DND-41 (cell line): ENCODE measurements at regions not wholly inside any gene's neighbourhood (a gene's known extent, or its start where the extent isn't known, plus 50 kb on each side); places are given as distances from the start of the nearest gene placed in this dataset.

Source experiments
- ATAC-seq: fragments of 200-7000 bp; cut with Tn5 transposase; 3 replicates; pipeline ENCODE4 v1.9.1; 2021; ENCODE audit warnings: low read depth; ENCODE audit not compliant: insufficient read depth
- DNase-seq: peaks from one replicate; pipeline ENCODE4 v3.0.0-alpha.2; 2020
- H2AFZ ChIP-seq: 2 replicates; pipeline ENCODE4 v1.6.0; 2012; ENCODE audit warnings: low read depth, low read length
- H3K27ac ChIP-seq: 2 replicates; pipeline ENCODE4 v1.5.1; 2012; ENCODE audit warnings: low read length, inconsistent platforms
- H3K27me3 ChIP-seq: fragments of 200-600 bp; sonication (generic); 2 replicates; pipeline ENCODE4 v1.6.0; 2012; ENCODE audit warnings: low read length, mild to moderate bottlenecking, inconsistent platforms; ENCODE audit not compliant: insufficient read depth, poor library complexity
- H3K36me3 ChIP-seq: 2 replicates; pipeline ENCODE4 v1.5.1; 2012; ENCODE audit warnings: low read length, inconsistent platforms; ENCODE audit not compliant: insufficient read depth
- H3K4me1 ChIP-seq: 2 replicates; pipeline ENCODE4 v1.5.1; 2012; ENCODE audit warnings: mild to moderate bottlenecking, low read length; ENCODE audit not compliant: insufficient read depth
- H3K4me2 ChIP-seq: 2 replicates; pipeline ENCODE4 v1.6.0; 2012; ENCODE audit warnings: mild to moderate bottlenecking, moderate library complexity, low read length, inconsistent platforms; ENCODE audit not compliant: insufficient read depth
- H3K4me3 ChIP-seq, 2 experiments: fragments of 200-600 bp in 1 of 2; shearing (Covaris generic) in 1 of 2; 2 replicates each; pipeline ENCODE4 v1.5.1; 2012 to 2016; ENCODE audit warnings: inconsistent platforms in 2 of 2, low read length in 2 of 2, mild to moderate bottlenecking in 2 of 2, low read depth in 1 of 2, moderate library complexity in 1 of 2
- H3K79me2 ChIP-seq: 2 replicates; pipeline ENCODE4 v1.6.0; 2012; ENCODE audit warnings: low read length, inconsistent platforms; ENCODE audit not compliant: insufficient read depth
- H3K9ac ChIP-seq: 2 replicates; pipeline ENCODE4 v1.6.0; 2012; ENCODE audit warnings: low read depth, mild to moderate bottlenecking, inconsistent platforms, low read length, moderate library complexity
- H3K9me3 ChIP-seq: 2 replicates; pipeline ENCODE4 v1.5.1; 2012; ENCODE audit warnings: low read length, moderate library complexity, mild to moderate bottlenecking, inconsistent platforms; ENCODE audit not compliant: insufficient read depth, severe bottlenecking
- H4K20me1 ChIP-seq: 2 replicates; pipeline ENCODE4 v1.6.0; 2012; ENCODE audit warnings: low read length; ENCODE audit not compliant: insufficient read depth
- CTCF ChIP-seq: IDR thresholded peaks from 2 replicates; pipeline ENCODE4 v1.5.1; 2012; ENCODE audit warnings: borderline replicate concordance, low read length, moderate library complexity, mild to moderate bottlenecking; ENCODE audit not compliant: poor library complexity, severe bottlenecking; ENCODE audit errors: extremely low read depth
- EZH2 ChIP-seq: IDR thresholded peaks from 3 replicates; pipeline ENCODE4 v1.6.1; 2012; ENCODE audit warnings: borderline replicate concordance, low read depth, mild to moderate bottlenecking, moderate library complexity, low read length, inconsistent platforms; ENCODE audit not compliant: severe bottlenecking

DNA sequence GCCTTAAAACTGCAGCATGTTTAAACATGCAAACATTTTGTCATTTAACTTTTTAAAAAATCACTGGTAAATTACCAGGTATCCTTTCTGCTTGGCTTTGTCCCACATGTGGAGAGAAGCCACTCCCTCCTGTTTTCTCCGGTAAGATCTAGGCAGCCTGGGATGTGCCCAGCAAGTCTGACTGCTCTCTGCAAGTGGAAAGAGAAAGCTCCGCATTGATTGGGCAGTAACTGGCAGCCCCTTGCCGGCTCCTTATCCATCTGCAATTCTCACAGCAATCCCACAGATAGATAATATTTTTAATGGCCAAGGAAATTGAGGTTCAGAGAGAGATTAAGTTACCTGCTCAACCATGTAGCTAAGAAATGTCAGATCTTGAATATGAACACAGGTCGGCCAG lies 136.1 kb downstream of the TMEM200C start:
- ATAC-seq (no peak), DNase-seq (no peak)
- TF ChIP-seq CTCF (no peak), EZH2 (no peak)
- H3K9me3 ChIP-seq: no peaks in the 10 kb centered on the region
- no peaks in the 10 kb centered on the region for H3K36me3 ChIP-seq
- no peak overlapping the region for H3K4me2 ChIP-seq
- H3K4me1 ChIP-seq: no peaks in the 10 kb centered on the region
- H3K9ac ChIP-seq: no peak overlapping the region
- no peak overlapping the region for H3K27ac ChIP-seq
- H3K27me3 ChIP-seq: no peaks in the 10 kb centered on the region
- no peak overlapping the region for H2AFZ ChIP-seq
- no peaks in the 10 kb centered on the region for H4K20me1 ChIP-seq
- no peak overlapping the region for H3K4me3 ChIP-seq
- H3K79me2 ChIP-seq: no peaks in the 10 kb centered on the region

GRCh38 chr18:5756823-5757222 lies 138.5 kb downstream of the TMEM200C start:
- ATAC-seq: no peak
- no peak overlapping the region for H3K27ac ChIP-seq
- TF ChIP-seq CTCF (no peak), EZH2 (no peak)
- no peak overlapping the region for H3K9ac ChIP-seq
- H3K27me3 ChIP-seq: no peaks in the 10 kb centered on the region
- H3K79me2 ChIP-seq: no peaks in the 10 kb centered on the region
- no peaks in the 10 kb centered on the region for H3K4me1 ChIP-seq
- no peaks in the 10 kb centered on the region for H3K9me3 ChIP-seq
- DNase-seq: no peak
- no peaks in the 10 kb centered on the region for H3K36me3 ChIP-seq
- no peak overlapping the region for H2AFZ ChIP-seq
- no peaks in the 10 kb centered on the region for H4K20me1 ChIP-seq
- H3K4me2 ChIP-seq: no peak overlapping the region
- H3K4me3 ChIP-seq: no peak overlapping the region

GRCh38 chr18:5747678-5748077 lies 147.6 kb downstream of the TMEM200C start:
- no peak overlapping the region for H3K27ac ChIP-seq
- H3K9me3 ChIP-seq: no peaks in the 10 kb centered on the region
- H3K79me2 ChIP-seq: no peaks in the 10 kb centered on the region
- no peak overlapping the region for H3K4me2 ChIP-seq
- no peaks in the 10 kb centered on the region for H3K36me3 ChIP-seq
- H4K20me1 ChIP-seq: no peaks in the 10 kb centered on the region
- H2AFZ ChIP-seq: no peak overlapping the region
- ATAC-seq (no peak), DNase-seq (no peak)
- H3K27me3 ChIP-seq: no peaks in the 10 kb centered on the region
- no peak overlapping the region for H3K4me3 ChIP-seq
- no peak for TF ChIP-seq EZH2
- no peak for TF ChIP-seq CTCF
- no peaks in the 10 kb centered on the region for H3K4me1 ChIP-seq
- no peak overlapping the region for H3K9ac ChIP-seq

DNA sequence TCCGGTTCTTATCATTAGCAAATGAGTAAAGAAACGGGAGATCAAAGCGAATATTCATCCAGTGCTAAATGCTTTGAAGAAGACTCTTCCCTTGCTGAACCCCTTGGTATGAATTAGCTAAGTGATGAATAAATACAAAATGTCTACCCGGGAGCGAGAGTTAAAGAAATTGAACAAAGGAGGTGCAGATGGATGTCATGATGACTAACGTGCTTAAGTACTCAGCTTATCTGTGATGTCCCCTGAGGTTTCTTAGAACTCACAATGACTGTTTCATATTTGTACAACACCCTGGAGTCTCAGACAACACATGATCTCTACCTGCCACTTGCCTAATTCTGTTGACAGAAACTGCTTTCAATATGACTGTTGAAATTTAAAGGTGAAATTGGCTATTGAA lies 148.5 kb downstream of the TMEM200C start:
- H2AFZ ChIP-seq: no peak overlapping the region
- H4K20me1 ChIP-seq: no peaks in the 10 kb centered on the region
- H3K36me3 ChIP-seq: no peaks in the 10 kb centered on the region
- ATAC-seq (no peak), DNase-seq (no peak)
- H3K4me2 ChIP-seq: no peak overlapping the region
- H3K79me2 ChIP-seq: no peaks in the 10 kb centered on the region
- H3K27me3 ChIP-seq: no peaks in the 10 kb centered on the region
- H3K9me3 ChIP-seq: no peaks in the 10 kb centered on the region
- TF ChIP-seq EZH2 (no peak), CTCF (no peak)
- H3K4me3 ChIP-seq: no peak overlapping the region
- H3K27ac ChIP-seq: no peak overlapping the region
- no peaks in the 10 kb centered on the region for H3K4me1 ChIP-seq
- H3K9ac ChIP-seq: no peak overlapping the region
